Keratinocyte (primary cell): ENCODE measurements at regions not wholly inside any gene's neighbourhood (a gene's known extent, or its start where the extent isn't known, plus 50 kb on each side); places are given as distances from the start of the nearest gene placed in this dataset.

Source experiments
- EZH2 ChIP-seq: IDR thresholded peaks from one replicate; pipeline ENCODE4 v1.6.1; 2012; ENCODE audit warnings: inconsistent platforms, mild to moderate bottlenecking, low read length, moderate library complexity
- TF ChIP-seq, protein P1 (sequence below), 3 experiments: IDR thresholded peaks in 1 of 3; conservative IDR thresholded peaks in 1 of 3; optimal IDR thresholded peaks in 1 of 3; 2 replicates in 2 of 3; 3 replicates in 1 of 3; pipeline versions ENCODE3 to v1.5.1; 2011; ENCODE audit warnings: low read length in 3 of 3, mild to moderate bottlenecking in 3 of 3, moderate library complexity in 2 of 3, control low read depth in 1 of 3, inconsistent platforms in 1 of 3; ENCODE audit not compliant: insufficient read depth in 2 of 3; ENCODE audit errors: extremely low read depth in 1 of 3

DNA sequence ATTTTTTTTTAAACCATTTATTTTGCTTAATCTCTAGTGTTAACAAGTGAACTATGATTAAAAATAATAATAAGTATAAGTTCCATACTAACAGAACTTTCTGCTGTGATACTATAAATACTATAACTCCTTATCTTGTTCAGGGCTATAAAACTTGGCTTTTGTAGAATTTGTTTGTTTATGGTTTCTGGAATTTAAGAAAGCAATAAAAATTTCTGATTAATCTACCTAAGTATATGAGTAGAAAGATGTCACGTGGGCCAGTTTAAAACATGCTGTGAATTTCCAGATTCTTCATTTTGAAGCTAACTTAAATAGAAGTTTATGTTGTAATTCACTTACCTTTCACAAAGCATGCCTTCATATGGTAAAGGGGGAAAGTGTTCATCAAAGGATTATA is 1236.3 kb upstream of the ACVR2A start:
- no peak for TF ChIP-seq EZH2
- TF ChIP-seq, protein P1, sequence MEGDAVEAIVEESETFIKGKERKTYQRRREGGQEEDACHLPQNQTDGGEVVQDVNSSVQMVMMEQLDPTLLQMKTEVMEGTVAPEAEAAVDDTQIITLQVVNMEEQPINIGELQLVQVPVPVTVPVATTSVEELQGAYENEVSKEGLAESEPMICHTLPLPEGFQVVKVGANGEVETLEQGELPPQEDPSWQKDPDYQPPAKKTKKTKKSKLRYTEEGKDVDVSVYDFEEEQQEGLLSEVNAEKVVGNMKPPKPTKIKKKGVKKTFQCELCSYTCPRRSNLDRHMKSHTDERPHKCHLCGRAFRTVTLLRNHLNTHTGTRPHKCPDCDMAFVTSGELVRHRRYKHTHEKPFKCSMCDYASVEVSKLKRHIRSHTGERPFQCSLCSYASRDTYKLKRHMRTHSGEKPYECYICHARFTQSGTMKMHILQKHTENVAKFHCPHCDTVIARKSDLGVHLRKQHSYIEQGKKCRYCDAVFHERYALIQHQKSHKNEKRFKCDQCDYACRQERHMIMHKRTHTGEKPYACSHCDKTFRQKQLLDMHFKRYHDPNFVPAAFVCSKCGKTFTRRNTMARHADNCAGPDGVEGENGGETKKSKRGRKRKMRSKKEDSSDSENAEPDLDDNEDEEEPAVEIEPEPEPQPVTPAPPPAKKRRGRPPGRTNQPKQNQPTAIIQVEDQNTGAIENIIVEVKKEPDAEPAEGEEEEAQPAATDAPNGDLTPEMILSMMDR (optimal IDR thresholded peaks at IDR 0.05 in 1 of 3, IDR thresholded peaks at IDR 0.05 in 1 of 3, conservative IDR thresholded peaks at IDR 0.05 in 1 of 3; ENCODE audit: extremely low read depth in 1 of 3, insufficient read depth in 2 of 3, low read length in 3 of 3) = no peak
